ENCODE measurements at regions not wholly inside any gene's neighbourhood (a gene's known extent, or its start where the extent isn't known, plus 50 kb on each side); places are given as distances from the start of the nearest gene placed in this dataset.

DNA sequence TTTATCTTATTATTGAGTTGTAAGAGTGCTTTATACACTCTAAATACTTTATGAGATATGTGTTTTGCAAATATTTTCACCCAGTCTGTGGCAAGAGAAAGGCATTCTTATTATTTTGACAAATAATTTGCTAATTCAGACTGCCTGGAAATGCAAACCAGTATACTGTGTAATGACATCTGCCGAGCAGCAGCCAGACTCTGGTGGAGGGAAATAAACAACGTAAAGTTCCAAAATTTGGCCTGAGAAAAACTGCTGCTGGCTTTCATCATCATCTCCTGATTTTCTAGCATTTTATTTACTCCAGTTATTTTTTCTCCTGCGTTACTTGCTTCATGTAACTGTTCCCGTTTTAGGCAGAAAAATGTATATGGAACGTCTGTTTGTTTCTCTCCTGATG lies 161.6 kb downstream of the RNF152 start:
- DNase-seq (ENCODE audit: extremely low spot score, insufficient read length, low read depth) (no peak), FAIRE-seq (no peak)

DNA sequence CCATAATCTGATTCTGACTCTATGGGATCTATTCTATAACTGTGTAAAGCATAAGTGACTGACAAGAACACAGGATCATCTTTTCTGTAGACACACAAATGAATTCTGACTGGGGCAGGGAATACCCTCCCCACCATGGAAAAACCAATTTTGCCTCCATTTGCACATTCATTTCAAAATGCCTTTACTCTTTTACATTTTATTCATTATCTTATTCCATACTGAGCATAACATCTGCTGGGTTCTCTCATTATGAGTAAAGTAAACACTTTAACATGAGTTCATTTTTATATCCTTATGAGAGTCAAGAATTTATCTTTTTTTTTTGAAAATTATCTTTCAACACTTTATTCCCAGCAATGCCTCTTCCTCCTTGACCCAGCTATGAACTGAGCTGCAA lies 163.5 kb downstream of the RNF152 start:
- no peak for FAIRE-seq
- DNase-seq (ENCODE audit: extremely low spot score, insufficient read length, low read depth) = no peak

DNA sequence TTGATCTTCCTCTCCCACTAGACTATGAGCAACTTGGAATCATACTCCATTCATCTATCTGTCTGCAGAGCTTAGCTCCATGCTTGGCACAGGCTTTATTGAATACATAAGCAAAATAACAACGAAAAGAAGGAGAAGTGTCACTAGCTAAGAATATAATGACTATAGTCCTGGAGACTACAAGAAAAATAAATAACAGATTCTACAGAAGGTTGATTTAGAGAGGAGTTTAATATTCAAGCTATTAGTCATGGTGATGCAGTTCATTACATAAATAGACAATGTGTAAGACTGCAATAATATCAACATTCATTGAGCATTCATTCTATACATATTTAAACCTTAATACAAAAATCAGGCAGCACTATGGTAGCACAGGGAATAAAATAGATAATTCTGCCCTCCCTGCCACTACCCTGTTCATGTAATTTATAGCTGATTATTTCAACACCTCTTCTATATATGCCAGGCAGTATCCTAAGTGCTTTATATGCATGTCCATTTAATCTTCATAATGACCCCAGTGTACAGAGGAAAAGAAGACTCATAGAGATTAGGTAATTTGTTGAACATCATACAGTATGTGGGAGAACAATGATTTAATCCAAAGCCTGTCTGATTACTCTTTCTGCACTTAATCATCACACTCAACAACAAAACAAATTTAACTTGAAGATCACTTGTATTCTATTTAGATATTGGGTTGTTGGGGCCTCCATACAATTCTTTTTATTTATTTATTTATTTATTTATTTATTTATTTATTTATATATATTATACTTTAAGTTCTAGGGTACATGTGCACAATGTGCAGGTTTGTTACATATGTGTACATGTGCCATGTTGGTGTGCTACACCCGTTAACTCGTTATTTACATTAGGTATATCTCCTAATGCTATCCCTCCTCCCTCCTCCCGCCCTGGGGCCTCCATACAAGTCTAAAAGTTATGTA lies 165.3 kb downstream of the RNF152 start:
- DNase-seq (ENCODE audit: extremely low spot score, insufficient read length, low read depth) = no peak
- FAIRE-seq = no peak

DNA sequence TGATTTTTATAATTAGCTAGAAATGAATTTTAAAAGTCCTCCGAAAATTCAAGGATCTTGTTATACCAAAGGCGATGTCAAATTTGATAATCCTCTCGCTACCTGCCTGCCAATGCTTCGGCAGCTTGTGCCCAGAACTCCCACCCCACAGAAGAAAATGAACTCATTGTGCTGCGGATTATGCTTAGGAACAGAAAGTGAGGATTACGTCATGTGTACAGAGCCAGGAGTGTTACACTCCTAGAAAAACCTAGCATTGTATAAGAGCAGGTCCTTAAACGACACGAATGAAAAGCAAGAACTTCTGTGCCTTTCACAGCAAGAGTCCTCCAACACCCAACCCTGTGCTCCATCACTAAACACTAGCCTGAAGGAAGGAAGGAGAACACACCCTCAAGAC lies 168.3 kb downstream of the RNF152 start:
- FAIRE-seq = no peak
- no peak for DNase-seq (ENCODE audit: extremely low spot score, insufficient read length, low read depth)

- FAIRE-seq (no peak), DNase-seq (ENCODE audit: extremely low spot score, insufficient read length, low read depth) (no peak)
These were observed 170.6 kb downstream of the RNF152 start for GRCh38 chr18:61722247-61722646.

DNA sequence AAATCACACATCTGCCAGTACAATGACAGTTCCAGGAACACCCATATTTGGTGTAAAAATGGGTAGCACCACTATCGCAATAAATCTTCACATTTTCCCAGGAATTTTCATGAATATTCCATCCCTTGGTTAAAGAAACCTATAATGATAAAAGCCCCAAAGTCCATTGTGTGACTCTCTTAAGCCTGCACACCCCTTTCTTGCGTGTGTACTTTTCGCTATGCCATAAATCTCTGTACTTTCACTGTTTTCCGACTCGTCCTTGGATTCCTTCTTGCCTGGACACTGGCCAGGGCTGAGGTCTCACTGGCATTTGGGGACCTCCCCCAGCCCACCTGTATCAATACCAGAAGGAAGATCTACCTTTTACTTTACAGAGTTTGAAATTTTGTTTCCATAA lies 172.3 kb downstream of the RNF152 start:
- no peak for DNase-seq (ENCODE audit: extremely low spot score, insufficient read length, low read depth)
- FAIRE-seq = no peak

- FAIRE-seq = no peak
- DNase-seq (ENCODE audit: extremely low spot score, insufficient read length, low read depth) = no peak
These were observed 173.1 kb downstream of the RNF152 start for GRCh38 chr18:61719671-61720070.

DNA sequence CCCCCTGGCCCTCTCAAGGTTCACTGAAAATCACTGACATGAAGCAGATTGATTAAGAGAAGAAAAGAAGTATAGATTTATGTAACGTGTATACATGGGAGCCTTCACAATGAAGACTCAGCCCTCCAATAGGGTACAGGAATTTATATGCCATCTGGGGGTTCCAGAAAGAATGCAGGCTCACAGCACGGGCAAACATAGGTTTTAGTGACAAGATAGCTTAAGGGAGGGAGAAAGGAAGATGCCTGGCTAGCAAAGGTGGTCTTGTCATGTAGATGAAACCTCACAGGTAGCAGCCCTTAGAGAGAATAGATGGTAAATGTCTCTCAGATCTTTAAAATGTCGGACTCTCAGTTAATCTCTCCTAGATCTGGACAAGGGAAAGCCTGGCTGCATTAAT lies 173.9 kb downstream of the RNF152 start:
- FAIRE-seq = no peak

DNA sequence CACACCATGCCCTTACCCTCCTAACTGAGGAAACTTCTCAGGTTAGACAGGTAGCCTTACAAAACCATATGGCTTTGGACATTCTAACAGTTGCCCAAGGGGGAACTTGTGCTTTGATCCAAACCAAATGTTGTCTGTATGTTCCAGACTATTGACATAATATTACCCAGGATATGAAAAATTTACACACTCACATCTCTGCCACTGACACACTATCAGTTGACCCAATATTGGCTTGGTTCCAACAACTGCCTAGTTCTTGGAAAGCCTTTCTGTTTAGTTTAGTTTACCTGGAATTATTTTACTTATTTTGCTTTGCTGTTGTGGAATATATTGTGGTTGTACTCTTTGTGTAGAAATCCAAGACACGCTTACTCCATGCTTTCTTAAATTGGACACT lies 178.4 kb downstream of the RNF152 start:
- DNase-seq (ENCODE audit: extremely low spot score, insufficient read length, low read depth) (no peak), FAIRE-seq (no peak)

More for the DNA sequence above, 173.9 kb downstream of the RNF152 start:
- DNase-seq (ENCODE audit: extremely low spot score, insufficient read length, low read depth) = no peak

DNA sequence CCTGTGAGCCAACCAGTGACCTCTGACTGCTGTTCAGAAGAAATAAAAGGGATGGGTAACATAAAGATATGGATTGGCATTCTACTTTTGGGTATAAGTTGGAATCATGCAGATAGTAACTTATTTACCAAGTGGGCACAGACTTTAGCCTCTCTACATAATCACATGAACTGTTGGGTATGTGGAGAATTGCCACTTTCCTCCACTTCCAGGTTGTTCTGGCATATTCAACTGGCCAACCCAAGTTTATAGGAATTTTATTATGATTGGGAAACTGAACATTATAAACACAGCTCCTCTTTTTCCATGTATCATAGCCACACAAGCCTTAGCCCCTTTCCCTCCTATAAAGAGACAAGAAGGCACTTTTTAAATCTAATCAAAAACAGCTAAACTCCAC lies 179.3 kb downstream of the RNF152 start:
- DNase-seq (ENCODE audit: extremely low spot score, insufficient read length, low read depth) (no peak), FAIRE-seq (no peak)

DNA sequence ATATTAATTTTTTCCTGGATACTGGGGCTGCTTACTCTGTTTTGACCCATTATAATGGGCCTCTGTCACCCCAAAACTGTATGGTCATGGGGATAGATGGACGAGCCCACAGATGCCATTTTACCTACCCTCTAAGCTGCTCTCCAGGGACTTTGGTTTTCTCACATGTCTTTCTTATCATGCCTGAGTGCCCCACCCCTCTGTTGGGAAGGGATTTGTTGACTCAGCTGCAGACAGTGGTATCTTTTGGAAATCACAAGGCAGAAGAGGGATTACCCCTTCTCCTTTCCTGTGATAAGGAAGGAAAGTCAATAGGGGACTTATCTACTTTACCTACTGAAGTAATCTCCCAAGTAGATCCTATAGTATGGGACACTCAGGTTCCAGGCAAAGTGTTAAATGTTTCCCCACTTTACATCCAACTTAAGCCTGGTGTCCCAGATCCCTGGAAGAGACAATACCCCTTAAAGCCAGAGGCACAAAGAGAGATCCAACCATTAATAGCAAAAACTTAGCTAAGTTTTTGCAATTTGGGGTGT lies 182.7 kb downstream of the RNF152 start:
- FAIRE-seq (no peak), DNase-seq (ENCODE audit: extremely low spot score, insufficient read length, low read depth) (no peak)

DNA sequence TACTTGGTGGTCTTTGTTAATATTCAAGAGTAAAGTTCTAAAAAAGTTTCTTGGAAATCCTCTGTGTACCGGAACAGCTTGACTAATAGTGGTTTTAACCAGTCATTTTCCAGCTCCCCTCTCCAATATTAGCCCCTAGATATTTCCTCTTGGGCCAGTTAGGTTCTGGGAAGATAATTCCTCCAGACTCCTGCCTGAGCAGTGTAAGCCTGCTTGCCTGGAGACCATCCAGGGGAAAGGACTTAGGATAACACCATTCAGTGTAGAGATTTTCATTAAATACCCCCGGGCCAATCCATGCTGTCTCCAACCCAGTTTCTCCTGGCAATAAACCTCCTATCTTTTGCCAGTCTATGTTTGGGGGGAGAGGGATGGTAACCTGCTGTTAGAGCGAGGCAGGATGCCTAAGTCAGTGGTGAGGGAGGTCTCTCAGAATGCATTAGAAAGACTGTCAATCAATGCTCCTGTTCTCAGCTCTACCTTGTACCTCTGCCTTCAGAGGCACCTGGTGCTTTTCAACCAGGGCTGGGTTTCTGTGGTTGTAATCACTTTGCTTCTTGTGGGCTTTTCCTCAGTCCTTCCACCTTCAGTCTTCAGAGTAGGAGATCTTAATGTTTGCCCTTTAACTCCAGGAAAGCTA lies 186.4 kb downstream of the RNF152 start:
- FAIRE-seq (no peak), DNase-seq (ENCODE audit: extremely low spot score, insufficient read length, low read depth) (no peak)

- DNase-seq (ENCODE audit: extremely low spot score, insufficient read length, low read depth) (no peak), FAIRE-seq (no peak)
These were observed 189.3 kb downstream of the RNF152 start for GRCh38 chr18:61703508-61703907.

- no peak for FAIRE-seq
- no peak for DNase-seq (ENCODE audit: extremely low spot score, insufficient read length, low read depth)
These were observed 190.8 kb downstream of the RNF152 start for GRCh38 chr18:61702007-61702406.

- FAIRE-seq (no peak), DNase-seq (ENCODE audit: extremely low spot score, insufficient read length, low read depth) (no peak)
These were observed 193.3 kb downstream of the RNF152 start for GRCh38 chr18:61699397-61700110.

GRCh38 chr18:61697306-61697909 lies 195.4 kb downstream of the RNF152 start:
- DNase-seq (ENCODE audit: extremely low spot score, insufficient read length, low read depth) (no peak), FAIRE-seq (no peak)

- no peak for FAIRE-seq
These were observed 198.6 kb downstream of the RNF152 start for GRCh38 chr18:61694236-61694635.

DNA sequence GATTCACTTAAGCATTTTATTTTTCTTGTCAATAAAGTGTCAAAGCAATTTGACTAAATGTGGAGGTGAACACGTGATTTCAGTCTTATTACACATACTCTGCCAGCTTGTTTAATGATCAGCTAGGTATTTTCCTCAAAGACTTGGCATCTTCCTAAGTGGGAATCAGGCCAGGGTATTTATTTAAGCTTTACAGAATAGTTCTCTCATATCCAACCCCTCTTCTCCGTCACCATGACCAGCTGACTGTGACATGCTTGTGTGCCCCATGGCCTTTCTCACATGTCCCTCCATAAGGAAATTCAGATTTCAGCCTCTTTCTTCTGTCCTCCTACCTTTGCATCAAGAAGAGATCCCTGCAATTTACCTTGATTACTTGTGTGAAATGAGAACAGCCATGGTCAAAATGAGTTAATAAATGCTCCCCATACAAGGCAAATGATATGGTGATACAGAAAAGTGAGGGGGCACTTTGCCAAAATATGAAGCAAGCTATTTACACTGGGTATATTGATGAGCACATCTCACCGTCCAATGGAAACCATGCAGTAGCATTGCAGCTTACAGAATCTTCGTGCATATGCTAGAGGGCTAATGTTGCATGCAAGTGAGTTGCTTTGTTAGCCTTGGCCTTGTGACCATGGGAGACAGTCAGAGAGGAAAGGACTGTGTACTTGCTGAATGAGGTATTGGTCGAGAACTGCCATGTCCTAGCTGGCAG lies 202.2 kb downstream of the RNF152 start:
- DNase-seq (ENCODE audit: extremely low spot score, insufficient read length, low read depth) (no peak), FAIRE-seq (no peak)

More at GRCh38 chr18:61694236-61694635, 198.6 kb downstream of the RNF152 start:
- DNase-seq (ENCODE audit: extremely low spot score, insufficient read length, low read depth) = no peak

- FAIRE-seq (no peak), DNase-seq (ENCODE audit: extremely low spot score, insufficient read length, low read depth) (no peak)
These were observed 205.5 kb downstream of the RNF152 start for GRCh38 chr18:61687317-61687716.

Data from GM18507 (cell line).